DND-41 (cell line): ENCODE measurements at regions not wholly inside any gene's neighbourhood (a gene's known extent, or its start where the extent isn't known, plus 50 kb on each side); places are given as distances from the start of the nearest gene placed in this dataset.
"Not testable (repeated sequence)": the region's sequence is repeated elsewhere in the genome, so short reads cannot be mapped to it uniquely, and the experiment has no call there.

Experiments
- EZH2 ChIP-seq: IDR thresholded peaks from 3 replicates; pipeline ENCODE4 v1.6.1; 2012; ENCODE audit warnings: borderline replicate concordance, low read depth, mild to moderate bottlenecking, moderate library complexity, low read length, inconsistent platforms; ENCODE audit not compliant: severe bottlenecking
- TF ChIP-seq, protein P1 (sequence below): IDR thresholded peaks from 2 replicates; pipeline ENCODE4 v1.5.1; 2012; ENCODE audit warnings: borderline replicate concordance, low read length, moderate library complexity, mild to moderate bottlenecking; ENCODE audit not compliant: poor library complexity, severe bottlenecking; ENCODE audit errors: extremely low read depth

DNA sequence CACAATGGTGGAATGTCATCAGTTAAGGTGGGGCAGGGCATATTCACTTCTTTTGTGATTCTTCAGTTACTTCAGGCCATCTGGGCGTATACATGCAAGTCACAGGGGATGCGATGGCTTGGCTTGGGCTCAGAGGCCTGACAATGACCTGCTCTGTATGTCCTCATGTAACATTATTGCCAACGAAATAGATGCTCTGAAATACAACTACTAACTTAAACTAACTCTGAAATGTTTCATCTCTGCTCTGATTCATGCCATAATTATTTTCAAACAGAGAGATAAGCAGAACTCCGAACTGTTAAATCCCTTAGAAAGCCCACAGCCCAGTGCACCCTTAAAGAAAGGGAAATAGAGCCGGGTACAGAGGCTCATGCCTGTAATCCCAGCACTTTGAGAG is 832.7 kb upstream of the PRKX start:
- TF ChIP-seq, protein P1, sequence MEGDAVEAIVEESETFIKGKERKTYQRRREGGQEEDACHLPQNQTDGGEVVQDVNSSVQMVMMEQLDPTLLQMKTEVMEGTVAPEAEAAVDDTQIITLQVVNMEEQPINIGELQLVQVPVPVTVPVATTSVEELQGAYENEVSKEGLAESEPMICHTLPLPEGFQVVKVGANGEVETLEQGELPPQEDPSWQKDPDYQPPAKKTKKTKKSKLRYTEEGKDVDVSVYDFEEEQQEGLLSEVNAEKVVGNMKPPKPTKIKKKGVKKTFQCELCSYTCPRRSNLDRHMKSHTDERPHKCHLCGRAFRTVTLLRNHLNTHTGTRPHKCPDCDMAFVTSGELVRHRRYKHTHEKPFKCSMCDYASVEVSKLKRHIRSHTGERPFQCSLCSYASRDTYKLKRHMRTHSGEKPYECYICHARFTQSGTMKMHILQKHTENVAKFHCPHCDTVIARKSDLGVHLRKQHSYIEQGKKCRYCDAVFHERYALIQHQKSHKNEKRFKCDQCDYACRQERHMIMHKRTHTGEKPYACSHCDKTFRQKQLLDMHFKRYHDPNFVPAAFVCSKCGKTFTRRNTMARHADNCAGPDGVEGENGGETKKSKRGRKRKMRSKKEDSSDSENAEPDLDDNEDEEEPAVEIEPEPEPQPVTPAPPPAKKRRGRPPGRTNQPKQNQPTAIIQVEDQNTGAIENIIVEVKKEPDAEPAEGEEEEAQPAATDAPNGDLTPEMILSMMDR, result not testable (repeated sequence)
- not testable (repeated sequence) for TF ChIP-seq EZH2
